HG02885 (cell line): ENCODE measurements at regions not wholly inside any gene's neighbourhood (a gene's known extent, or its start where the extent isn't known, plus 50 kb on each side); places are given as distances from the start of the nearest gene placed in this dataset.

Experiments used
- ATAC-seq: cut with Tn5 transposase; IDR thresholded peaks from one replicate; pipeline ENCODE4 v1.9.1; 2021; ENCODE audit warnings: mild to moderate bottlenecking; ENCODE audit not compliant: unreplicated experiment, poor library complexity

DNA sequence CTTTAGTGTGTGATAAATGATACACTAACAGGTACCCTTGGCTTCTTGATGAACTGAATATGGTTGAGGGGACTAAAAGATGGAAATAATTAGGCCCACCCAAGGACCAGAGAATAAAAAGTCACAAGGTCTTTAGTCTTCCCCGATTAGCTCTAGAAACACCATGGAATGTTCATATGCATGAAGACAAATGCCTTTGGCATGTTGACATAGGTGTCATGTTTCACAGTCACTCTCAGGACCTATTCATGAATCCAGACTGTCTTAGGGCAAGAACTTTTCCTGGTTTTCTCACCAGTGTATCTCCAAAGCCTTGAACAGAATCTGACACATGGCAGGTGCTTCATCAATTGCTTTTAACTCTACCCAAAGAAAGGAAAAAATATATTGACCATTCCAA lies 412.8 kb downstream of the AJAP1 start:
- ATAC-seq, result no peak

DNA sequence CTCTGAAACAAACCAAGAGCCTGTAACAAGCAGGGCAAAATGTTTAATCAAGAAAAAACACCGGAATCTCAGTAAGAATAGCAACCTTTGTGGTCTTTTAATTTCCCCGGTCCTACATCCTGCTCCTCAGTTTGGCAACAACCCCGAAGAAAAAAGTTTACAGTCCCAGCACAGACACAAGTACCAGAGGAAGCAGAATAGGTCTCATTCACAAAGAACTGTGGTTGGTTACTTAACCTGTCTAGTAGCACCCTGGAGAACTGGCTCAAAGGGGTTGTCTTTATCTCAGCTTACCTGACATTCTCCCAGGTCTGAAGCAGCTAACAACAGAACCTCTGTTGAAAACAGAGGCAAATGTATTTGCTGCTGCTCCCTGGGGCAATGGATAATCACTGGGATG lies 399.3 kb downstream of the AJAP1 start:
- ATAC-seq, result no peak

DNA sequence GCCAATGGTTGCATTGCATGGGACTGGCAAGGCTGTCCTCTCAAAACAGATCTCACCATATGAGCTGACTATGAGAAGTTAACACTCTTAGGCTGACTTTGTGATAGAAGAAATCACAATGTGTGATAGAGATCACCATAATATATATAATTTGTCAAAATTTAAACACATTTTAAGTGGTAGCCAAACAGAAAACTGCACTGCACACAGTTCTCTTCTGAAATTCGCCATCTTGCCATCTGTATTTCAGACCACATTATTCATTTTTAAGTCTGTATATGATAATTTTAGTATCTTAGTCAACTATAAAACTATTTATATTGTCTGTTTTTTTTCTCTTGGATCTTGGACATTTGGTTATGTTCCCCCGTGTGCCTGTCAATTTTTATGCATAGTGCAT lies 374.7 kb downstream of the AJAP1 start:
- no peak for ATAC-seq

DNA sequence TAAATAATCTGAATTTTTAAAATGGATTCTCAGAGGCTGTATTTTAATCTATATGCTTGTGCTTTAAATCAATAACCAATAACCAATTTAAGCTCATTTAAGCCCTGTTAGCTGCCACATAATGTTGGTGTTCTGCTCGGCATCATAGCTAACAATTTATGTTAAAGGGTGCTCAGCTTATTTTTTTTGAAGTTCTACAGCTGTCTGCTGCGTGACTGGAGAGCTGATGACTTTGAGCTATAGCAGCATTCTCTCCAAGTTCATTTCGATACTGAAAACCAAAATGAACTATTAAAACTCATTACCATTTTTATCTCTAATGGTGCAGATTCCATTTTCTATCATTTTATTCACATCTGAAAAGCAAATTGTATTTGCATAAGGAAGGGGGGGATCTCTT lies 357.8 kb downstream of the AJAP1 start:
- ATAC-seq, result no peak

DNA sequence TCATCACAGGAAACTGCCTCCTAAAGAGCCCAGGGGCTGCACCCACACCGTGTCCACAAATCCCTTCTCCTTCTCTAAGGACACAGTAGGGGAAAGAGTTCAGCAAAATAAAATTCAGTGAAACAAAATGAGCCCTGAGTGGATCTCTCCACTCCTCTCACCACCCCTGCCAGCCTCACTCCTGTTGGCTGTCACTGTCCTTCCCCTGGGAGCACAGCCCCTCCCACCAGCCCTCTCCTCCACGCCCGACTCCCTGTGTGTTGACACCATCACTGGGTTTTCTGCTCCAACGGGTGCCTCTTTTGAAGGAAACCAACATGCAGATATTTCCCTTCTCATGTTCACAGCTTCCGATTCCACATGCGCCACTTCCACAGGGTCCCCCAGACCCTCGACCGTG lies 356.2 kb downstream of the AJAP1 start:
- no peak for ATAC-seq

- ATAC-seq, result no peak
Measured at GRCh38 chr1:5010236-5010635, 355.8 kb downstream of the AJAP1 start.

DNA sequence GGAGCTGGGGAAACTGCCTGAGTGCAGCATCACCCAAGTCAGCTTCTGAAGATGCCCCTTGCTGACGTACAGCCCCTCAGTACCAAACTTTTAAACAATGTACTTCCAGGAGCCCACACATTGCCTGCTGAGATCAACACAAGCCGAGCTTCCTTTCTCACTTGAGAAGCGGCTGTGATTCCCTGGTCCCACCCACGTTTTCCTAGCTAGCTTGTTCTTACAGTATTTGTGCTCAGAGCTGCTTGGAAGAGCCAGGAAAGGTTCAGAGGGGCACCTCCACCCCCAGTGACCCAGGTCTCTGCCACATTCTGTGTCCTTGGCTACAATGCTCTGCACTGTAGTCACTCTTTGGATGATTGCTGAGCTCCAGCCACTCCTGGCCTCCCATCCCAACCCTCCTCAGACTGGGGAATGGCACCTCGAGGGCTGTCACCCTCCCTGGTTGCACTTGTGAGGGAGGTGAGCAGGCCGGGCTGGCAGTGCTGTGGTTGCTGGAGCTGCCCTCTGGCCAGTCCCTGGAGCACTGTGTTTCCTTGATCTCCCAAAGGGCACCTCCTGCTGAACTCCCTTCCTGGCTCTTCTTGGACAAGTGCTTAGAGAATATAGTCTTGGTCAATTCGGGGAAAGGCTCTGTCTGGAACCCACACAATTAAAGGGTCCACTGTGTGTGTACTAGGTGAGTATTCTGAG lies 355.1 kb downstream of the AJAP1 start:
- ATAC-seq, result no peak

GRCh38 chr1:5005171-5005570 lies 350.8 kb downstream of the AJAP1 start:
- no peak for ATAC-seq

GRCh38 chr1:5002676-5003075 lies 348.3 kb downstream of the AJAP1 start:
- ATAC-seq, result no peak

DNA sequence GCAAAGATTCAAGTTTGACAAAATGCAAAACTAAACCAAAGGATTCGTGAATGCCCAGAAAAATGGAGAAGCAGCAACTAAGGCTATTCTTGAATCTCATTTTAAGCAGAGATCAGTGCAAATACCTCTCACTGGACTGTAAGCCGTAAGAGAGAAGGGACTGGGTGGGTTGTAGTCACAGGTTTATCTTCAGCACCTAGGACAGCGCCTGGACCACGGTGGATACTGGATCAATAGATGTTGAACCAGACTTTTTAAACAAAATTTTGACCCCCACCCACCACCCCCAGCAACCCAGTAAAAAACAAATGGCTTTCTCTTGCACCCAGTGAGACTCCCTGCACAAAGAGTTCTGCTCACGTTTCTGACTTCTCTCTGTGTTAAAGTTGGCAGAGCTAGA lies 347.1 kb downstream of the AJAP1 start:
- ATAC-seq, result no peak

DNA sequence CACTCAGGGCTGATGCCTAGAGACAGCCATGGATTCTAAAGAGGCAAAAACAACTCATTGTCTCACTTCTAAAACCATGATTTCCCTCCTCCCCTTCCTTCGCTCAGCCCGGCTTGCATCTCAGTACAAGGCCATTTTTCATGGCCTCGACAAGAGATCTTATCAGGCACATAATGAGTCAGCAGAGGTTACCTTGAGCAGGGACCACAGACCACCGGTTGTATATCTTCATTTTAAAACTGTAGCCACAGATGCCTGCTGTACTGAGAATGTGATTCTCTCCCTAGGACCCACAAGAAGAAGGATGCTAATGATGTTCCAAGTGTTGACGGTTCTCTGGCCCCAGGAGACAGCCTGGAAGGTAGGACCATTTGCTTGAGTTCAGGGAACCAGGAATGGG lies 331.9 kb downstream of the AJAP1 start:
- ATAC-seq, result no peak

- ATAC-seq, result no peak
Measured at GRCh38 chr1:4984841-4985240, 330.4 kb downstream of the AJAP1 start.

DNA sequence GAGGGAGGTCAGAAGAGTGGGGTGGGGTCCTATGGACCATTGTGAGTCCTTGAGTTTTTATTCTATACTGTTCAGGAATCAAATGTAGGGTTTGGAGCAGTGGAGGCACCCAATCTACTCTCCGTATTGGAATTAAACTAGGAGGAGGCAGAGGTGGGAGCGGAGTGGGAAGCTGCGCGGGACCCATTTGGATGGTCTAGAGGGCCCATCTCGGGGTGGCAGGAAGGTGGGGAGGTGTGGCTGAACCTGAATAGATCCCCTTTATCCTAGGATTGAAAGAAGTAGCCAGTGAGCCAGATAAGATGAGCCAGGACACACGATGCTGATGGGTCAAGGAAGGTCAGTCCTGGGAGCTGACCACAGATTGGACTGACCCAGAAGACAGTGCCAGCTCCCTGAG lies 325.8 kb downstream of the AJAP1 start:
- ATAC-seq, result no peak

DNA sequence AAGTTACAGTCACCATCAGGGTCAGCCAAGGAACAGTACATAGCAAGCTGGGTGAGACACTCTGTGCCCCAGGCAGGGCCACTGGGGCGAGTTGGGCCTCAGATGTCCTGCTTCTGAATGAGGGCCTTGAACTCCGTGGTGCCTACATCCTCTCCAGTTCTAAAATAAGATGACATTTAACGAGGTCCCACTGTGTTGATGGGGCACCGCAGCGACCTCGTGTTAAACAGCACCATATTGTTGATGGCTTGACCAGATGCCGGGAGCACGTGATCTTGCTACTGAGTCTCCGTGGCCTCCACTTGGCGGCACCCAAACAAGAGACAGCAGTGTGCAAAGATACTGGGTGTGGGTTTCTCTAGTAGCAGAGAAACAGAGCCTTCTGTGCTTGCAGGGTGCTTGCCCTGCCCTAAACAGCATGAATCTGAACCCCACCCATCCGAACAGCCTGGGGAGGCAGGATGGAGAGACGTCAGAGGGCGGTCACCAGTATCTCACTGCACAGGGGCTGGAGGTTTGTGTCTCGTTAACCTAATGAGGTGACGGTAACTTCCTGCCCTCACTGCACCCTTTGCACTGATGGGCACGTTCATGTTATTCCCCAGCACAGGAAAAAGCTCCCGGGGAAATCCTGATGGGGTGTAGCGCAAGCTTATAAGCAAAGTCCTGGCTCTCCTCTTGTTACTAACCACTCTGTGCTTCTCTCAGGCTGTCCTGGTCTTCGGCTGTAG lies 324.4 kb downstream of the AJAP1 start:
- no peak for ATAC-seq

- no peak for ATAC-seq
Measured at GRCh38 chr1:4977701-4978100, 323.3 kb downstream of the AJAP1 start.

DNA sequence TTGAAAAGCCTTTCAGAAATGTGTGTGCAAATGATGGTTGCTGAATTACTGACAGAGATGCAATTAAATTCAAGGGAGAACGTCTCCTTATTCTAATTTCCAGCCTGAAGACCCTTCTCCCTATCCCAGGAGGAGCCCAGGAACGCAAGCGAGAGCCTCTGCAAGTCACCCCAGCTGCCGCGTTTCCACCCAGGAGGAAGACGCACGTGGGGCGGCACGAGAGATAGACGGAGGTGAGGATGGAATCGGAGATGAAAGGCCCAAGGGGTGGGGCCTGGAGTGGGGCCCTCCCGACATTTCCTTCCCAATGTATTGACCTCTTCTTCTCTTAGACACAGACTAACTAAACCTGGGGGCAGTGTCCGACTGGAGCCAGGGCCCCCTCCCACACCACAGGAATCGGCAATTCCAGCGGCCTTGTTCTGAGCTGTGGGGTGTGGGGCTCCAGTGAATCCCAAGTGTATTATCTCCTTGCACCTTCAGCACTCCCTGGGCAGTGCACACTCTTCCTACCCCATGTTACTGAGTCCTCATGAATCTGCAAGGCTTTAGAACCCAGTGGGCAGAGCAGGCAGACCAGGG lies 322.5 kb downstream of the AJAP1 start:
- no peak for ATAC-seq

GRCh38 chr1:4975856-4976255 lies 321.4 kb downstream of the AJAP1 start:
- ATAC-seq, result no peak

GRCh38 chr1:4974981-4975685 lies 320.7 kb downstream of the AJAP1 start:
- ATAC-seq, result no peak

GRCh38 chr1:4973341-4973740 lies 318.9 kb downstream of the AJAP1 start:
- no peak for ATAC-seq

DNA sequence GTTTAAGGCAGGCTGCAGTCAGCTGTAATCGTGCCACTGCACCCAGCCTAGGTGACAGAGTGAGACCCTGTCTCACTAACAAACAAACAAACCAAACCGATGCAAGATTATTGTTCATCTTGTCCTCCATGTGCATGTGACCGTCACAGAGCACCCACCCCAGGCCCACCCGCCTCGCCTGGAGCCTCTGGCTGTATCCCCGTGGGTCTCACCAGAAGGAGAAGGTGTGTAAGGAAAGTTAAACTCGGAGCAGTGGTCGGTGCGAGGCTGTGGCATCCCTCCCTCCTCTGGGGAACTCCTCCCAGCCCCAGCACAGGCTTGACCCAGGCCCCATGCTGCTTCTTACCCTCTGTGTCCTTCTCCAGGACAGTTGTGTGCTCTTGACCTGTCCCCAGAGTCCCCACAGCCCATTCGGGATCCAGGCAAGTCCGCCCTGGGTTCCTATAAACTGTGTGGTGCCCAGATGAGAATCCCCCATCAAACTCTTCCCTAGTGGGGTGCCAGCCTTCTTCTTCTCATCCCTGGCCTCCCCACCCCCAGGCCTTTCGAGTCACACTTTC lies 318.4 kb downstream of the AJAP1 start:
- ATAC-seq, result no peak

- ATAC-seq, result no peak
Measured at GRCh38 chr1:4971666-4972065, 317.3 kb downstream of the AJAP1 start.
